ENCODE measurements at regions not wholly inside any gene's neighbourhood (a gene's known extent, or its start where the extent isn't known, plus 50 kb on each side); places are given as distances from the start of the nearest gene placed in this dataset.

DNA sequence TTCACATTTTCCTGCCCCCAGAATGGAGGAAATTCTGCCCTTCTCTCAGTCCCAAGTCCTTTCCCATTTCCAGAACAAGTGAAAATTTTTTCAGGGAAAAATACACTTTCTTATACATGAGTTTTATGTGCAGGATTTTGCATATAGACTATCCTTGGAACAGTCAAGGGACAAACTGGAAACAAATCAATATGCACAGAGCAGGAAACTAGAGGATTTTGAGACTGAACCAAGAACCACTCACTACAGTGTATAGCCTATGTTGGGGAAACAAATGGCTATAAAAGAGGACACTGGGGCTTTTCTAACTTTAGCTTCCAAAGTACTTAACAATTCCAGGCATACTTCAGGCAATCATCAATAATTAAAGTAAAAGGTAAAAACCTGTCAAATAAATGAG lies 1036.1 kb upstream of the ARRDC3 start:
- ATAC-seq (no peak), DNase-seq (ENCODE audit: low spot score) (no peak)
- Histone ChIP-seq H3F3A (replicated peaks; ENCODE audit: low read depth) (no peaks in the 10 kb centered on the region), H3K4me1 (ENCODE audit: insufficient read depth) (no peaks in the 10 kb centered on the region), H3K4me3 (no peak overlapping the region), H3K27ac (ENCODE audit: low read depth) (no peak overlapping the region), H3K36me3 (ENCODE audit: insufficient read depth) (peaks cover 21% of the 10 kb centered on the region), H3K4me2 (no peak overlapping the region), H2AFZ (no peak overlapping the region), H3K27me3 (ENCODE audit: insufficient read depth) (no peaks in the 10 kb centered on the region), H4K20me1 (replicated peaks; ENCODE audit: insufficient read depth) (no peaks in the 10 kb centered on the region), H3K79me2 (replicated peaks; ENCODE audit: insufficient read depth) (no peaks in the 10 kb centered on the region), H3K9me2 (ENCODE audit: insufficient read depth) (peaks cover 12% of the 10 kb centered on the region)
- H3K27ac Mint-ChIP-seq = no peak overlapping the region
- no peaks in the 10 kb centered on the region for H3K27me3 Mint-ChIP-seq (ENCODE audit: insufficient read depth, low read depth, poor library complexity)
- TF ChIP-seq POLR2AphosphoS5 (IDR thresholded peaks at IDR 0.05; ENCODE audit: low read depth) (no peak), NANOG (IDR thresholded peaks at IDR 0.05; ENCODE audit: borderline replicate concordance) (no peak), JUNB (IDR thresholded peaks at IDR 0.05; ENCODE audit: unreplicated experiment) (no peak)
- TF ChIP-seq, protein P1, sequence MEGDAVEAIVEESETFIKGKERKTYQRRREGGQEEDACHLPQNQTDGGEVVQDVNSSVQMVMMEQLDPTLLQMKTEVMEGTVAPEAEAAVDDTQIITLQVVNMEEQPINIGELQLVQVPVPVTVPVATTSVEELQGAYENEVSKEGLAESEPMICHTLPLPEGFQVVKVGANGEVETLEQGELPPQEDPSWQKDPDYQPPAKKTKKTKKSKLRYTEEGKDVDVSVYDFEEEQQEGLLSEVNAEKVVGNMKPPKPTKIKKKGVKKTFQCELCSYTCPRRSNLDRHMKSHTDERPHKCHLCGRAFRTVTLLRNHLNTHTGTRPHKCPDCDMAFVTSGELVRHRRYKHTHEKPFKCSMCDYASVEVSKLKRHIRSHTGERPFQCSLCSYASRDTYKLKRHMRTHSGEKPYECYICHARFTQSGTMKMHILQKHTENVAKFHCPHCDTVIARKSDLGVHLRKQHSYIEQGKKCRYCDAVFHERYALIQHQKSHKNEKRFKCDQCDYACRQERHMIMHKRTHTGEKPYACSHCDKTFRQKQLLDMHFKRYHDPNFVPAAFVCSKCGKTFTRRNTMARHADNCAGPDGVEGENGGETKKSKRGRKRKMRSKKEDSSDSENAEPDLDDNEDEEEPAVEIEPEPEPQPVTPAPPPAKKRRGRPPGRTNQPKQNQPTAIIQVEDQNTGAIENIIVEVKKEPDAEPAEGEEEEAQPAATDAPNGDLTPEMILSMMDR (conservative IDR thresholded peaks at IDR 0.05; ENCODE audit: low read depth in 2 of 2) = no peak
- TF ChIP-seq, protein P2, sequence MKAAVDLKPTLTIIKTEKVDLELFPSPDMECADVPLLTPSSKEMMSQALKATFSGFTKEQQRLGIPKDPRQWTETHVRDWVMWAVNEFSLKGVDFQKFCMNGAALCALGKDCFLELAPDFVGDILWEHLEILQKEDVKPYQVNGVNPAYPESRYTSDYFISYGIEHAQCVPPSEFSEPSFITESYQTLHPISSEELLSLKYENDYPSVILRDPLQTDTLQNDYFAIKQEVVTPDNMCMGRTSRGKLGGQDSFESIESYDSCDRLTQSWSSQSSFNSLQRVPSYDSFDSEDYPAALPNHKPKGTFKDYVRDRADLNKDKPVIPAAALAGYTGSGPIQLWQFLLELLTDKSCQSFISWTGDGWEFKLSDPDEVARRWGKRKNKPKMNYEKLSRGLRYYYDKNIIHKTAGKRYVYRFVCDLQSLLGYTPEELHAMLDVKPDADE (IDR thresholded peaks at IDR 0.05) = no peak
- TF ChIP-seq, protein P3, sequence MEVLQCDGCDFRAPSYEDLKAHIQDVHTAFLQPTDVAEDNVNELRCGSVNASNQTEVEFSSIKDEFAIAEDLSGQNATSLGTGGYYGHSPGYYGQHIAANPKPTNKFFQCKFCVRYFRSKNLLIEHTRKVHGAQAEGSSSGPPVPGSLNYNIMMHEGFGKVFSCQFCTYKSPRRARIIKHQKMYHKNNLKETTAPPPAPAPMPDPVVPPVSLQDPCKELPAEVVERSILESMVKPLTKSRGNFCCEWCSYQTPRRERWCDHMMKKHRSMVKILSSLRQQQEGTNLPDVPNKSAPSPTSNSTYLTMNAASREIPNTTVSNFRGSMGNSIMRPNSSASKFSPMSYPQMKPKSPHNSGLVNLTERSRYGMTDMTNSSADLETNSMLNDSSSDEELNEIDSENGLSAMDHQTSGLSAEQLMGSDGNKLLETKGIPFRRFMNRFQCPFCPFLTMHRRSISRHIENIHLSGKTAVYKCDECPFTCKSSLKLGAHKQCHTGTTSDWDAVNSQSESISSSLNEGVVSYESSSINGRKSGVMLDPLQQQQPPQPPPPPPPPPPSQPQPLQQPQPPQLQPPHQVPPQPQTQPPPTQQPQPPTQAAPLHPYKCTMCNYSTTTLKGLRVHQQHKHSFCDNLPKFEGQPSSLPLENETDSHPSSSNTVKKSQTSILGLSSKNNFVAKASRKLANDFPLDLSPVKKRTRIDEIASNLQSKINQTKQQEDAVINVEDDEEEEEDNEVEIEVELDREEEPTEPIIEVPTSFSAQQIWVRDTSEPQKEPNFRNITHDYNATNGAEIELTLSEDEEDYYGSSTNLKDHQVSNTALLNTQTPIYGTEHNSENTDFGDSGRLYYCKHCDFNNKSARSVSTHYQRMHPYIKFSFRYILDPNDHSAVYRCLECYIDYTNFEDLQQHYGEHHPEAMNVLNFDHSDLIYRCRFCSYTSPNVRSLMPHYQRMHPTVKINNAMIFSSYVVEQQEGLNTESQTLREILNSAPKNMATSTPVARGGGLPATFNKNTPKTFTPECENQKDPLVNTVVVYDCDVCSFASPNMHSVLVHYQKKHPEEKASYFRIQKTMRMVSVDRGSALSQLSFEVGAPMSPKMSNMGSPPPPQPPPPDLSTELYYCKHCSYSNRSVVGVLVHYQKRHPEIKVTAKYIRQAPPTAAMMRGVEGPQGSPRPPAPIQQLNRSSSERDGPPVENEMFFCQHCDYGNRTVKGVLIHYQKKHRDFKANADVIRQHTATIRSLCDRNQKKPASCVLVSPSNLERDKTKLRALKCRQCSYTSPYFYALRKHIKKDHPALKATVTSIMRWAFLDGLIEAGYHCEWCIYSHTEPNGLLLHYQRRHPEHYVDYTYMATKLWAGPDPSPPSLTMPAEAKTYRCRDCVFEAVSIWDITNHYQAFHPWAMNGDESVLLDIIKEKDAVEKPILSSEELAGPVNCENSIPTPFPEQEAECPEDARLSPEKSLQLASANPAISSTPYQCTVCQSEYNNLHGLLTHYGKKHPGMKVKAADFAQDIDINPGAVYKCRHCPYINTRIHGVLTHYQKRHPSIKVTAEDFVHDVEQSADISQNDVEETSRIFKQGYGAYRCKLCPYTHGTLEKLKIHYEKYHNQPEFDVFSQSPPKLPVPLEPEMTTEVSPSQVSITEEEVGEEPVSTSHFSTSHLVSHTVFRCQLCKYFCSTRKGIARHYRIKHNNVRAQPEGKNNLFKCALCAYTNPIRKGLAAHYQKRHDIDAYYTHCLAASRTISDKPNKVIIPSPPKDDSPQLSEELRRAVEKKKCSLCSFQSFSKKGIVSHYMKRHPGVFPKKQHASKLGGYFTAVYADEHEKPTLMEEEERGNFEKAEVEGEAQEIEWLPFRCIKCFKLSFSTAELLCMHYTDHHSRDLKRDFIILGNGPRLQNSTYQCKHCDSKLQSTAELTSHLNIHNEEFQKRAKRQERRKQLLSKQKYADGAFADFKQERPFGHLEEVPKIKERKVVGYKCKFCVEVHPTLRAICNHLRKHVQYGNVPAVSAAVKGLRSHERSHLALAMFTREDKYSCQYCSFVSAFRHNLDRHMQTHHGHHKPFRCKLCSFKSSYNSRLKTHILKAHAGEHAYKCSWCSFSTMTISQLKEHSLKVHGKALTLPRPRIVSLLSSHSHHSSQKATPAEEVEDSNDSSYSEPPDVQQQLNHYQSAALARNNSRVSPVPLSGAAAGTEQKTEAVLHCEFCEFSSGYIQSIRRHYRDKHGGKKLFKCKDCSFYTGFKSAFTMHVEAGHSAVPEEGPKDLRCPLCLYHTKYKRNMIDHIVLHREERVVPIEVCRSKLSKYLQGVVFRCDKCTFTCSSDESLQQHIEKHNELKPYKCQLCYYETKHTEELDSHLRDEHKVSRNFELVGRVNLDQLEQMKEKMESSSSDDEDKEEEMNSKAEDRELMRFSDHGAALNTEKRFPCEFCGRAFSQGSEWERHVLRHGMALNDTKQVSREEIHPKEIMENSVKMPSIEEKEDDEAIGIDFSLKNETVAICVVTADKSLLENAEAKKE (CRISPR knock-in tag; IDR thresholded peaks at IDR 0.05) = no peak
- H3K36me3 Mint-ChIP-seq (ENCODE audit: low read depth) = peaks cover 46% of the 10 kb centered on the region; the same call in 2 of the 3 replicates
- H3K4me3 Mint-ChIP-seq = no peak overlapping the region
- H3K4me1 Mint-ChIP-seq = no peaks in the 10 kb centered on the region
- peaks cover 61% of the 10 kb centered on the region for H3K9me3 Mint-ChIP-seq

All from GM23338 (cell line).